Hepatocyte (in vitro differentiated cells): ENCODE measurements at regions not wholly inside any gene's neighbourhood (a gene's known extent, or its start where the extent isn't known, plus 50 kb on each side); places are given as distances from the start of the nearest gene placed in this dataset.
"Not testable (repeated sequence)": the region's sequence is repeated elsewhere in the genome, so short reads cannot be mapped to it uniquely, and the experiment has no call there.

ENCODE experiments used
- DNase-seq: peaks from one replicate; pipeline ENCODE4 v3.0.0-alpha.2; 2016; ENCODE audit warnings: low spot score
- H2AFZ ChIP-seq: fragments of 200-600 bp; sonication (generic); 2 replicates; pipeline ENCODE4 v1.6.0; 2016; ENCODE audit warnings: antibody characterized with exemption, mild to moderate bottlenecking
- H3K27ac ChIP-seq: fragments of 200-600 bp; sonication (generic); 2 replicates; pipeline ENCODE4 v1.5.1; 2016; ENCODE audit warnings: mild to moderate bottlenecking
- H3K27me3 ChIP-seq: fragments of 200-600 bp; sonication (generic); 2 replicates; pipeline ENCODE4 v1.6.1; 2016
- H3K36me3 ChIP-seq: fragments of 200-600 bp; sonication (generic); replicated peaks from 2 replicates; pipeline ENCODE4 v1.5.1; 2016; ENCODE audit warnings: low read depth; ENCODE audit not compliant: insufficient read depth
- H3K4me1 ChIP-seq: fragments of 200-600 bp; sonication (generic); 2 replicates; pipeline ENCODE4 v1.5.1; 2016; ENCODE audit warnings: mild to moderate bottlenecking, moderate library complexity; ENCODE audit not compliant: insufficient read depth
- H3K4me2 ChIP-seq: fragments of 200-600 bp; sonication (generic); 2 replicates; pipeline ENCODE4 v1.6.0; 2016
- H3K4me3 ChIP-seq: fragments of 200-600 bp; sonication (generic); 2 replicates; pipeline ENCODE4 v1.5.1; 2016; ENCODE audit warnings: mild to moderate bottlenecking
- H3K79me2 ChIP-seq: fragments of 200-600 bp; sonication (generic); 2 replicates; pipeline ENCODE4 v1.6.0; 2017; ENCODE audit warnings: mild to moderate bottlenecking
- H3K9me2 ChIP-seq: fragments of 200-600 bp; sonication (generic); replicated peaks from 2 replicates; pipeline ENCODE4 v1.6.0; 2017; ENCODE audit warnings: mild to moderate bottlenecking; ENCODE audit not compliant: insufficient read depth
- H3K9me3 ChIP-seq: fragments of 200-600 bp; sonication (generic); 2 replicates; pipeline ENCODE4 v1.5.1; 2016; ENCODE audit warnings: low read depth, mild to moderate bottlenecking
- H4K20me1 ChIP-seq: fragments of 200-600 bp; sonication (generic); 2 replicates; pipeline ENCODE4 v1.6.0; 2016; ENCODE audit warnings: mild to moderate bottlenecking; ENCODE audit not compliant: insufficient read depth, poor library complexity, severe bottlenecking
- CTCF ChIP-seq: fragments of 200-600 bp; sonication (generic); IDR thresholded peaks from 2 replicates; pipeline ENCODE4 v1.5.1; 2016; ENCODE audit warnings: antibody characterized with exemption, mild to moderate bottlenecking; ENCODE audit not compliant: poor library complexity
- EZH2 ChIP-seq: fragments of 200-600 bp; sonication (generic); IDR thresholded peaks from 2 replicates; pipeline ENCODE4 v1.6.1; 2016; ENCODE audit warnings: antibody characterized with exemption, mild to moderate bottlenecking, borderline replicate concordance
- EZH2phosphoT487 ChIP-seq: fragments of 200-600 bp; sonication (generic); IDR thresholded peaks from one replicate; pipeline ENCODE4 v1.6.1; 2018; ENCODE audit warnings: antibody characterized with exemption, mild to moderate bottlenecking, low read depth, moderate library complexity; ENCODE audit not compliant: unreplicated experiment, severe bottlenecking
- WGBS: methylation state at CpG from one replicate; pipeline ENCODE4 v1.1.6; 2016; ENCODE audit warnings: low lambda C conversion rate; ENCODE audit errors: missing lambda C conversion rate; 5-methylcytosine and 5-hydroxymethylcytosine counted together

GRCh38 chr14:89095036-89095435 is 270.6 kb downstream of the TTC8 start:
- TF ChIP-seq EZH2phosphoT487 (no peak), CTCF (no peak), EZH2 (no peak)
- Histone ChIP-seq H2AFZ (no peak overlapping the region), H3K4me2 (no peak overlapping the region), H3K9me3 (no peaks in the 10 kb centered on the region), H3K4me1 (peaks cover 3% of the 10 kb centered on the region), H3K79me2 (no peaks in the 10 kb centered on the region), H3K36me3 (no peaks in the 10 kb centered on the region), H3K9me2 (no peaks in the 10 kb centered on the region), H3K27me3 (no peaks in the 10 kb centered on the region), H3K27ac (no peak overlapping the region), H4K20me1 (no peaks in the 10 kb centered on the region), H3K4me3 (no peak overlapping the region)
- no peak for DNase-seq
- 62% methylated on average over 1 of the region's 1 CpG for WGBS

GRCh38 chr14:89096946-89097345 is 272.5 kb downstream of the TTC8 start:
- Histone ChIP-seq H3K36me3 (no peaks in the 10 kb centered on the region), H2AFZ (no peak overlapping the region), H3K9me2 (no peaks in the 10 kb centered on the region), H3K27ac (no peak overlapping the region), H3K4me1 (no peaks in the 10 kb centered on the region), H3K27me3 (no peaks in the 10 kb centered on the region), H3K4me3 (no peak overlapping the region), H4K20me1 (no peaks in the 10 kb centered on the region), H3K9me3 (no peaks in the 10 kb centered on the region), H3K4me2 (no peak overlapping the region), H3K79me2 (no peaks in the 10 kb centered on the region)
- DNase-seq: no peak
- TF ChIP-seq EZH2 (no peak), EZH2phosphoT487 (no peak), CTCF (no peak)
- WGBS: 89% methylated on average over 9 of the region's 9 CpGs

- H3K9me2 ChIP-seq: no peaks in the 10 kb centered on the region
Observed at GRCh38 chr14:89098254-89098653, 273.8 kb downstream of the TTC8 start.

GRCh38 chr14:89104171-89104817 is 279.8 kb downstream of the TTC8 start:
- H2AFZ ChIP-seq, H3K27me3 ChIP-seq, H3K9me2 ChIP-seq, H3K4me3 ChIP-seq, H4K20me1 ChIP-seq, H3K4me2 ChIP-seq, DNase-seq, H3K79me2 ChIP-seq, H3K9me3 ChIP-seq, H3K4me1 ChIP-seq, H3K27ac ChIP-seq, H3K36me3 ChIP-seq: not testable (repeated sequence)
- WGBS: 80% methylated on average over 9 of the region's 10 CpGs

More at GRCh38 chr14:89098254-89098653, 273.8 kb downstream of the TTC8 start:
- no peaks in the 10 kb centered on the region for H3K27me3 ChIP-seq
- no peaks in the 10 kb centered on the region for H4K20me1 ChIP-seq
- H3K27ac ChIP-seq: no peak overlapping the region
- H3K4me2 ChIP-seq: no peak overlapping the region
- no peak for DNase-seq
- H3K79me2 ChIP-seq: no peaks in the 10 kb centered on the region
- H2AFZ ChIP-seq: no peak overlapping the region
- no peaks in the 10 kb centered on the region for H3K4me1 ChIP-seq
- no peak overlapping the region for H3K4me3 ChIP-seq
- TF ChIP-seq EZH2: no peak
- no peak for TF ChIP-seq CTCF
- TF ChIP-seq EZH2phosphoT487: no peak
- no peaks in the 10 kb centered on the region for H3K9me3 ChIP-seq
- H3K36me3 ChIP-seq: no peaks in the 10 kb centered on the region
- 71% methylated on average over 2 of the region's 2 CpGs for WGBS

- H3K36me3 ChIP-seq, H3K27me3 ChIP-seq, H2AFZ ChIP-seq, H4K20me1 ChIP-seq, H3K4me3 ChIP-seq, H3K4me2 ChIP-seq, DNase-seq, H3K9me3 ChIP-seq, H3K9me2 ChIP-seq, H3K27ac ChIP-seq, H3K4me1 ChIP-seq, H3K79me2 ChIP-seq: not testable (repeated sequence)
- 84% methylated on average over 4 of the region's 4 CpGs for WGBS
Observed at GRCh38 chr14:89104861-89105260, 280.4 kb downstream of the TTC8 start.
